AG09319 (cell line): ENCODE measurements at regions not wholly inside any gene's neighbourhood (a gene's known extent, or its start where the extent isn't known, plus 50 kb on each side); places are given as distances from the start of the nearest gene placed in this dataset.

Experiments
- DNase-seq: peaks from one replicate; pipeline ENCODE4 v3.0.0-alpha.2; 2010; ENCODE audit warnings: low read depth; ENCODE audit errors: extremely low read depth
- TF ChIP-seq, protein P1 (sequence below): IDR thresholded peaks from 2 replicates; pipeline ENCODE4 v1.5.1; 2011; ENCODE audit warnings: low read depth, mild to moderate bottlenecking, inconsistent platforms, low read length, moderate library complexity

GRCh38 chr1:175830500-175830899, 87.1 kb upstream of the TNR start:
- TF ChIP-seq, protein P1, sequence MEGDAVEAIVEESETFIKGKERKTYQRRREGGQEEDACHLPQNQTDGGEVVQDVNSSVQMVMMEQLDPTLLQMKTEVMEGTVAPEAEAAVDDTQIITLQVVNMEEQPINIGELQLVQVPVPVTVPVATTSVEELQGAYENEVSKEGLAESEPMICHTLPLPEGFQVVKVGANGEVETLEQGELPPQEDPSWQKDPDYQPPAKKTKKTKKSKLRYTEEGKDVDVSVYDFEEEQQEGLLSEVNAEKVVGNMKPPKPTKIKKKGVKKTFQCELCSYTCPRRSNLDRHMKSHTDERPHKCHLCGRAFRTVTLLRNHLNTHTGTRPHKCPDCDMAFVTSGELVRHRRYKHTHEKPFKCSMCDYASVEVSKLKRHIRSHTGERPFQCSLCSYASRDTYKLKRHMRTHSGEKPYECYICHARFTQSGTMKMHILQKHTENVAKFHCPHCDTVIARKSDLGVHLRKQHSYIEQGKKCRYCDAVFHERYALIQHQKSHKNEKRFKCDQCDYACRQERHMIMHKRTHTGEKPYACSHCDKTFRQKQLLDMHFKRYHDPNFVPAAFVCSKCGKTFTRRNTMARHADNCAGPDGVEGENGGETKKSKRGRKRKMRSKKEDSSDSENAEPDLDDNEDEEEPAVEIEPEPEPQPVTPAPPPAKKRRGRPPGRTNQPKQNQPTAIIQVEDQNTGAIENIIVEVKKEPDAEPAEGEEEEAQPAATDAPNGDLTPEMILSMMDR: no peak
- DNase-seq: no peak

DNA sequence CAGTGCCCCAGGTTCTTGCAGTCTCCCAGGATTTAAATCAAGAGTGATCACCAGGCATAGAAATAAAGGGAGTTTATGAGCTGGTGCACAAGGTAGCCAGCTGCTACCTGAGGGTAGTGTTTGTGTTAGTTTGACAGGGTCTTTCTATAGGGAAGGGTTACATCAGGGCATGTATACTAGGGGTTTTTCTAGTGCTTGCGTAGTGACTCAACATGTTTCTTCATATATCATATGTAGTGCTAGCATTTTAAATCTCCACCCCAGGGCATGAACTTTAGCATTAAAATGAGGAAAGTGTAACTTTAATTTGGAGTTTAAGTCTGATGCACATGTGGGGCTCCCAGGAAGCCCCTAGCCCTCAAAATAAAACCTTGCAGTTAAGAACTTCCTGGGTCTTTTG, 86.5 kb upstream of the TNR start:
- no peak for DNase-seq
- TF ChIP-seq, protein P1: no peak

DNA sequence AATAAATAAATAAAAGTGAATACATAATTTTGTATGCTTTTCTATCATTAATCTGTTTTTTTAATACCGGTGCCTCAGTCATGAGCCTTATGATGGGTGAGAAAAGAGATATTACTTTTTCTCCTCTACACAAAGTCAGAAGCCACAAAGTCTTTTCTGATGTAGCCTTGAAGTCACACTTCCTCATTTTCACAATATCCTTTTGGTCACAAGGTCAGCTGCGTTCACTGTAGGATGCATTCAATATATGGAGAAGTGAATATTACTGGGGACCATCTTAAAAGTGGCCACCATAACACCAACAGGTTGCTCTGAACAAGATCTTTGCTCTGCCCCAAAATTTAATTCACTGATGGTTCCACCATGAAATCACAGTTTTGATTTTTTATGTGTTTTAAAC, 83.3 kb upstream of the TNR start:
- no peak for DNase-seq
- TF ChIP-seq, protein P1: no peak

DNA sequence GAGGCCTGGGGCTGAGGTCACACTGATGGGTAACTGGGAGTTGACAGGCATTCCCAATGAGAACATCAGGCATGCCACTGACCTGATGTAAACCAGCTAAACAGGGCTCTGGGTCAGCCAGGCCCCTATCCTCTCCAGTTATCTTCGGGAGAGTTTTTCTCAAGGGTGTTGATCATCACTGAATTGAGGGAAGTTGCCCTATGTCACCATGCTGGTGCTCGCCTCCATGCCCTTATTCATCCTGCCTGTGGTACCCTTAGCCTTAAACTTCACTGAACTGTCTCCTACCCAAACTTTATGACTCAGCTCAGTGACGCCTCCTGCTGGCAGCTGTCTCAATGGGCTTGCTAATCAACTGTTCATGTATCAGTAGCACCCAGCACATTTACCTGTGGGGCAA, 80.7 kb upstream of the TNR start:
- TF ChIP-seq, protein P1: no peak
- DNase-seq: no peak

GRCh38 chr1:175823406-175823805, 80.0 kb upstream of the TNR start:
- TF ChIP-seq, protein P1: no peak
- DNase-seq: no peak

DNA sequence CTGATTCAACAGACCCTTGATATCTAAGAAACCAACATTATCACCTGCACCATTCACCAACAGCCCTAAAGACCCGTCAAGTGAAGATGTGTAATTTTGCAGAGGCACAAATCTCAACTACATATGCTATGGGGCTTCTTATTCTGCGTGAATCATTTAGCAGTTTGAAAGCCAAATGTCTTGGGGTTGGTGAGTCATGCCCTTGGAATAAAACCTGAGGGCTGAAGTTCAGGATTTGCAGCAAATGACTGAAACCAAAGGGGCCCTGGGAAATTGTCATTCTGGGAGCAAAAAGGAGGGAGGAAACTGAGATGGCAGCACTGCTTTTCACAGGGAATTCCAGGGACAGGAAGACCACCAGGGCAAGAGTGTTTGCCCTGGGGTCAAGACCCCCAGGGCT, 79.2 kb upstream of the TNR start:
- no peak for DNase-seq
- TF ChIP-seq, protein P1: no peak

DNA sequence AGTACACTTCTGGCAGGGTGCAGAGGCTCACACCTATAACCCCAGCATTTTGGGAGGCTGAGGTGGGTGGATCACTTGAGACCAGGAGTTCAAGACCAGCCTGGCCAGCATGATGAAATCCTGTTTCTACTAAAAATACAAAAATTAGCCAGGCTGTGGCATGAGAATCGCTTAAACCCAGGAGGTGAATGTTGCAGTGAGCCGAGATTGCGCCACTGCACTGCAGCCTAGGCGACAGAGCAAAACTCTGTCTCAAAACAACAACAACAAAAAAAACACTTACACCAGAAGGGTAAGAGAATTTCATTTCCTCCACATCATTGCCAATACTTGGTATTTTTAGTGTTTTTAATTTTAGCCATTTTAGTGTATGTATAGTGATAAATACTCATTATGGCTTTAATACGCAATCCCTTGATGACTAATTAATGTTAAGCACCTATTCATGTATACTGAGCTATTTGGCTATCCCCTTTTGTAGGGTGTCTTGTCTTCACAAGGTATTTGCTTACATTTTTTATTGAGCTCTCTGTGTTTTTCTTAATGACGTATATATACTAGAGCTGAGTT, 77.1 kb upstream of the TNR start:
- no peak for DNase-seq
- TF ChIP-seq, protein P1: no peak
